Keratinocyte (primary cell): ENCODE measurements at regions not wholly inside any gene's neighbourhood (a gene's known extent, or its start where the extent isn't known, plus 50 kb on each side); places are given as distances from the start of the nearest gene placed in this dataset.

Source experiments
- DNase-seq: peaks from one replicate; pipeline ENCODE4 v3.0.0-alpha.2; 2011; ENCODE audit warnings: low read depth, missing footprints, low spot score
- FAIRE-seq: peaks from 2 replicates; lab custom pipeline; 2011; peaks lifted over from hg19 to GRCh38; lab: Jason Lieb, UNC
- H2AFZ ChIP-seq: 2 replicates; pipeline ENCODE4 v1.6.0; 2012; ENCODE audit warnings: low read length, control low read depth, inconsistent platforms; ENCODE audit not compliant: control insufficient read depth
- H3K27ac ChIP-seq: 2 replicates; pipeline ENCODE4 v1.5.1; 2011; ENCODE audit warnings: low read length; ENCODE audit not compliant: control insufficient read depth, insufficient read depth
- H3K27me3 ChIP-seq: 3 replicates; pipeline ENCODE4 v1.6.0; 2011; ENCODE audit warnings: low read length; ENCODE audit not compliant: control insufficient read depth, insufficient read depth; ENCODE audit errors: extremely low read depth
- H3K36me3 ChIP-seq, 2 experiments: 2 replicates in 1 of 2; 3 replicates in 1 of 2; pipeline ENCODE4 v1.5.1; 2011; ENCODE audit warnings: low read length in 2 of 2, mild to moderate bottlenecking in 1 of 2; ENCODE audit not compliant: control insufficient read depth in 2 of 2, insufficient read depth in 2 of 2; ENCODE audit errors: extremely low read depth in 1 of 2
- H3K4me1 ChIP-seq: 3 replicates; pipeline ENCODE4 v1.5.1; 2011; ENCODE audit warnings: low read length; ENCODE audit not compliant: control insufficient read depth, insufficient read depth; ENCODE audit errors: extremely low read depth
- H3K4me2 ChIP-seq: 3 replicates; pipeline ENCODE4 v1.6.0; 2011; ENCODE audit warnings: low read depth, low read length; ENCODE audit not compliant: control insufficient read depth, insufficient read depth; ENCODE audit errors: extremely low read depth
- H3K4me3 ChIP-seq, 3 experiments: fragments of 200-600 bp in 1 of 3; sonication (generic) in 1 of 3; 2 replicates in 2 of 3; 3 replicates in 1 of 3; pipeline ENCODE4 v1.5.1; 2011 to 2016; ENCODE audit warnings: low read length in 3 of 3, mild to moderate bottlenecking in 3 of 3, control low read depth in 2 of 3, inconsistent platforms in 1 of 3, low read depth in 1 of 3, mixed read lengths in 1 of 3, mixed run types in 1 of 3, moderate library complexity in 1 of 3; ENCODE audit not compliant: control insufficient read depth in 2 of 3, insufficient read depth in 2 of 3; ENCODE audit errors: extremely low read depth in 1 of 3
- H3K79me2 ChIP-seq: 2 replicates; pipeline ENCODE4 v1.6.0; 2012; ENCODE audit warnings: low read length; ENCODE audit not compliant: control insufficient read depth, insufficient read depth
- H3K9ac ChIP-seq: 3 replicates; pipeline ENCODE4 v1.6.0; 2011; ENCODE audit warnings: low read length; ENCODE audit not compliant: control insufficient read depth, insufficient read depth; ENCODE audit errors: extremely low read depth
- H3K9me1 ChIP-seq: 3 replicates; pipeline ENCODE4 v1.6.0; 2011; ENCODE audit warnings: low read length; ENCODE audit not compliant: control insufficient read depth, insufficient read depth; ENCODE audit errors: extremely low read depth
- H3K9me3 ChIP-seq: 2 replicates; pipeline ENCODE4 v1.5.1; 2012; ENCODE audit warnings: low read depth, low read length; ENCODE audit not compliant: control insufficient read depth
- H4K20me1 ChIP-seq: 3 replicates; pipeline ENCODE4 v1.6.0; 2011; ENCODE audit warnings: low read length; ENCODE audit not compliant: control insufficient read depth, insufficient read depth; ENCODE audit errors: extremely low read depth
- EZH2 ChIP-seq: IDR thresholded peaks from one replicate; pipeline ENCODE4 v1.6.1; 2012; ENCODE audit warnings: inconsistent platforms, mild to moderate bottlenecking, low read length, moderate library complexity
- dilution Hi-C: fragments of 300-500 bp; cut with MboI; formaldehyde crosslinking; loops from one replicate; pipeline ENCODE4 v1.7.0; 2020; ENCODE audit warnings: low sequenced_read_pairs; ENCODE audit not compliant: extremely low pct_ligation_motif_present
- TF ChIP-seq, protein P1 (sequence below), 3 experiments: IDR thresholded peaks in 1 of 3; conservative IDR thresholded peaks in 1 of 3; optimal IDR thresholded peaks in 1 of 3; 2 replicates in 2 of 3; 3 replicates in 1 of 3; pipeline versions ENCODE3 to v1.5.1; 2011; ENCODE audit warnings: low read length in 3 of 3, mild to moderate bottlenecking in 3 of 3, moderate library complexity in 2 of 3, control low read depth in 1 of 3, inconsistent platforms in 1 of 3; ENCODE audit not compliant: insufficient read depth in 2 of 3; ENCODE audit errors: extremely low read depth in 1 of 3

DNA sequence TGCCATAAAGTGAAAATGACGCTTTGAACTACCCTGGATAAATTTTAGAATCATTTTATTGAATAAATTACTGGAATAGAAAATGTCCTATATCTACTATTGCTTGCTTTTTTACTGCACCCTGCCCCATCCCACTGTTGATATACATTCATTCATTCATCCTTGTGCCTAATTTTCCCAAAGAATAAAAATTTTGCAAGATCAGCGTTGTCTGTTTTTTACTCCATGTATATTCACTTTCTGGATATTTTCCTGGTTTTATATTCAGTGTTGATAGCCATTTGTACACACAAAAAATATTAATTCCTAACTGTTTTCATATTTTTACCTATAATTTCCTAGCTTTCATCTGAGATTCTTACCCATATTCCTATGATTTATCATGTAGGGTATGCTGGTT lies 262.9 kb upstream of the MAGI2 start:
- dilution Hi-C loops = no loop called here
- DNase-seq = no peak
- Histone ChIP-seq H4K20me1 (no peaks in the 10 kb centered on the region), H3K4me2 (no peak overlapping the region), H3K9me3 (no peaks in the 10 kb centered on the region), H3K27ac (no peak overlapping the region), H2AFZ (no peak overlapping the region), H3K4me3 (no peak overlapping the region), H3K27me3 (no peaks in the 10 kb centered on the region), H3K9me1 (no peaks in the 10 kb centered on the region), H3K4me1 (no peaks in the 10 kb centered on the region), H3K36me3 (no peaks in the 10 kb centered on the region), H3K9ac (no peak overlapping the region), H3K79me2 (no peaks in the 10 kb centered on the region)
- TF ChIP-seq, protein P1, sequence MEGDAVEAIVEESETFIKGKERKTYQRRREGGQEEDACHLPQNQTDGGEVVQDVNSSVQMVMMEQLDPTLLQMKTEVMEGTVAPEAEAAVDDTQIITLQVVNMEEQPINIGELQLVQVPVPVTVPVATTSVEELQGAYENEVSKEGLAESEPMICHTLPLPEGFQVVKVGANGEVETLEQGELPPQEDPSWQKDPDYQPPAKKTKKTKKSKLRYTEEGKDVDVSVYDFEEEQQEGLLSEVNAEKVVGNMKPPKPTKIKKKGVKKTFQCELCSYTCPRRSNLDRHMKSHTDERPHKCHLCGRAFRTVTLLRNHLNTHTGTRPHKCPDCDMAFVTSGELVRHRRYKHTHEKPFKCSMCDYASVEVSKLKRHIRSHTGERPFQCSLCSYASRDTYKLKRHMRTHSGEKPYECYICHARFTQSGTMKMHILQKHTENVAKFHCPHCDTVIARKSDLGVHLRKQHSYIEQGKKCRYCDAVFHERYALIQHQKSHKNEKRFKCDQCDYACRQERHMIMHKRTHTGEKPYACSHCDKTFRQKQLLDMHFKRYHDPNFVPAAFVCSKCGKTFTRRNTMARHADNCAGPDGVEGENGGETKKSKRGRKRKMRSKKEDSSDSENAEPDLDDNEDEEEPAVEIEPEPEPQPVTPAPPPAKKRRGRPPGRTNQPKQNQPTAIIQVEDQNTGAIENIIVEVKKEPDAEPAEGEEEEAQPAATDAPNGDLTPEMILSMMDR (optimal IDR thresholded peaks at IDR 0.05 in 1 of 3, IDR thresholded peaks at IDR 0.05 in 1 of 3, conservative IDR thresholded peaks at IDR 0.05 in 1 of 3; ENCODE audit: extremely low read depth in 1 of 3, insufficient read depth in 2 of 3, low read length in 3 of 3) = no peak
- TF ChIP-seq EZH2 = no peak
- FAIRE-seq = no peak

DNA sequence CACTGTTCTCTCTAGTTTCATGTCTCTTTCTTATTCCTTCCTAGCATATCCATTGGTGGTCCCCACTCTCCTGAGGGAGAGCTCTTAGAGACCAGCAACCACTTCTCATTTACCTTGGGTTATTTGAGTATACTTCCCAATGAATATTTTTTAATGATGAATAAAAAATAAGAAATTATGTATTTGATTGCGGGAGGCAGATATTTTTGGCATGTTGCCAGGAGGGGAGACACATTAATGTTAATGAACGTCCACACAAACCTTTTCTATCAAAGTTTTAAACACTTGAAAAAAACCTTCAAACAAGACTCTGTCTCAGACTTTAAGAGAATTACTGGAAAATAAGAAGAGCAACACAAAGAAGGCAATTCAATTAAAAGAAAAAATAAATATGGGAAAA lies 260.6 kb upstream of the MAGI2 start:
- Histone ChIP-seq H4K20me1 (no peaks in the 10 kb centered on the region), H3K36me3 (no peaks in the 10 kb centered on the region), H3K27ac (no peak overlapping the region), H3K79me2 (no peaks in the 10 kb centered on the region), H3K27me3 (no peaks in the 10 kb centered on the region), H3K9ac (no peak overlapping the region), H2AFZ (no peak overlapping the region), H3K9me1 (no peaks in the 10 kb centered on the region), H3K4me3 (no peak overlapping the region), H3K4me2 (no peak overlapping the region), H3K4me1 (no peaks in the 10 kb centered on the region), H3K9me3 (no peaks in the 10 kb centered on the region)
- DNase-seq (no peak), FAIRE-seq (no peak)
- TF ChIP-seq, protein P1 (optimal IDR thresholded peaks at IDR 0.05 in 1 of 3, IDR thresholded peaks at IDR 0.05 in 1 of 3, conservative IDR thresholded peaks at IDR 0.05 in 1 of 3; ENCODE audit: extremely low read depth in 1 of 3, insufficient read depth in 2 of 3, low read length in 3 of 3) = no peak
- TF ChIP-seq EZH2 = no peak
- dilution Hi-C loops = no loop called here
